HEK293 (cell line): ENCODE measurements at regions not wholly inside any gene's neighbourhood (a gene's known extent, or its start where the extent isn't known, plus 50 kb on each side); places are given as distances from the start of the nearest gene placed in this dataset.

Experiments used
- CTCF ChIP-seq: fragments of 450-650 bp; formaldehyde crosslinking; IDR thresholded peaks from 2 replicates; pipeline ENCODE4 v1.5.1; 2016; ENCODE audit warnings: missing biosample characterization, missing genetic modification characterization
- HOXC10 ChIP-seq: sonication (generic); formaldehyde crosslinking; IDR thresholded peaks from 2 replicates; pipeline ENCODE4 v1.8.1; 2023; ENCODE audit warnings: mild to moderate bottlenecking, missing genetic modification reagents
- REST ChIP-seq: fragments of 450-650 bp; formaldehyde crosslinking; IDR thresholded peaks from 2 replicates; pipeline ENCODE4 v1.5.1; 2016; ENCODE audit warnings: missing biosample characterization, missing genetic modification characterization
- TCF7L2 ChIP-seq: IDR thresholded peaks from 2 replicates; pipeline ENCODE4 v1.6.1; 2011; ENCODE audit warnings: low read depth, mild to moderate bottlenecking, inconsistent platforms, low read length, moderate library complexity, borderline replicate concordance
- ZBTB44 ChIP-seq: fragments of 450-650 bp; IDR thresholded peaks from 2 replicates; pipeline ENCODE4 v1.5.1; 2018; ENCODE audit warnings: missing biosample characterization, mild to moderate bottlenecking, missing genetic modification characterization
- ZNF280C ChIP-seq: fragments of 450-650 bp; formaldehyde crosslinking; IDR thresholded peaks from 2 replicates; pipeline ENCODE4 v1.5.1; 2016; ENCODE audit warnings: missing biosample characterization, missing genetic modification characterization
- ZNF335 ChIP-seq: fragments of 450-650 bp; formaldehyde crosslinking; conservative IDR thresholded peaks from 2 replicates; pipeline ENCODE4 v1.5.1; 2016; ENCODE audit warnings: missing biosample characterization, missing genetic modification characterization
- ZNF354C ChIP-seq: fragments of 450-650 bp; formaldehyde crosslinking; IDR thresholded peaks from 2 replicates; pipeline ENCODE4 v1.5.1; 2016; ENCODE audit warnings: missing biosample characterization, missing genetic modification characterization, low read depth, borderline replicate concordance
- ZNF600 ChIP-seq: fragments of 450-650 bp; formaldehyde crosslinking; IDR thresholded peaks from 2 replicates; pipeline ENCODE4 v1.5.1; 2016; ENCODE audit warnings: missing biosample characterization, missing genetic modification characterization
- ZNF658 ChIP-seq: fragments of 450-650 bp; formaldehyde crosslinking; IDR thresholded peaks from 2 replicates; pipeline ENCODE4; 2016; ENCODE audit warnings: missing biosample characterization, missing genetic modification characterization
- ZSCAN18 ChIP-seq: fragments of 450-650 bp; formaldehyde crosslinking; IDR thresholded peaks from 2 replicates; pipeline ENCODE4 v1.5.1; 2016; ENCODE audit warnings: missing biosample characterization, missing genetic modification characterization

GRCh38 chr1:56401191-56401590, 178.2 kb downstream of the PLPP3 start:
- TF ChIP-seq CTCF (no peak), ZNF354C (tag by site-specific recombination) (no peak), ZBTB44 (tag by site-specific recombination) (no peak), ZSCAN18 (no peak), ZNF658 (tag by site-specific recombination) (no peak), TCF7L2 (no peak), ZNF280C (no peak), REST (no peak), ZNF335 (tag by site-specific recombination) (no peak), ZNF600 (tag by site-specific recombination) (no peak), HOXC10 (no peak)
